ENCODE measurements at regions not wholly inside any gene's neighbourhood (a gene's known extent, or its start where the extent isn't known, plus 50 kb on each side); places are given as distances from the start of the nearest gene placed in this dataset.

DNA sequence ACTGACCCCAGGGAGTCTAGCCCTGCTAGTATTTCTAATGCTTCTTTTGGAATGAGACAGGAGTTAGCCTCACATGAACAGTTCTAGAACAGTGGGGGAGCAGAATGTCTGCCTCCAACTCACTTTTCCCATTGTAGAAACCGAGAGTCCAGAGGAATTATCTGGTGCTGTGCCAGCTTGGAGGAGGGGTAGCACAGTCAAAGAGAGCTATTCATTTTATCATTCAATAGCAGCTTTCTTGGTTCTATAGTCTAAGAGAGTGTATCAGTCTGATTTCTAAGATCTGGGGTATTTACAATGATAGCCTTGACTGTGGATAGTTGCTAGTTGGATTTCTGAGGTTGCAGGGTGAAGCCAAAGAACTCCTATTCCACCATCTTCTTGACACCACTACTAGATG is 448.2 kb downstream of the RFPL4B start:
- Histone ChIP-seq H4K20me1 (ENCODE audit: insufficient read depth) (no peaks in the 10 kb centered on the region), H3K36me3 (replicated peaks in 1 of 2; ENCODE audit: control insufficient read depth in 1 of 2, insufficient read depth in 2 of 2, low read length in 1 of 2) (no peaks in the 10 kb centered on the region), H3K9me2 (no peaks in the 10 kb centered on the region), H3K9ac (no peak overlapping the region), H3K9me3 (peaks cover 18% of the 10 kb centered on the region), H3K27me3 (ENCODE audit: insufficient read depth) (no peaks in the 10 kb centered on the region), H3K79me2 (ENCODE audit: insufficient read depth) (no peaks in the 10 kb centered on the region), H3K4me3 (ENCODE audit: low read depth in 2 of 2, low read length in 1 of 2) (no peak overlapping the region), H2AFZ (ENCODE audit: low read depth) (no peak overlapping the region), H3K27ac (ENCODE audit: low read depth in 2 of 2, low read length in 1 of 2) (no peak overlapping the region), H3K4me1 (ENCODE audit: control insufficient read depth in 1 of 2, insufficient read depth in 2 of 2, low read depth in 1 of 2, low read length in 1 of 2) (no peaks in the 10 kb centered on the region), H3F3A (replicated peaks; ENCODE audit: insufficient read depth) (peaks cover 8% of the 10 kb centered on the region), H3K4me2 (no peak overlapping the region)
- no peak for TF ChIP-seq GABPA (IDR thresholded peaks at IDR 0.05; ENCODE audit: low read depth)
- no peak for TF ChIP-seq MEF2A (IDR thresholded peaks at IDR 0.05; ENCODE audit: borderline replicate concordance, low read depth)
- TF ChIP-seq ELF1 (IDR thresholded peaks at IDR 0.05), result no peak
- no peak for TF ChIP-seq RAD21 (IDR thresholded peaks at IDR 0.05; ENCODE audit: low read length)
- TF ChIP-seq TEAD4 (IDR thresholded peaks at IDR 0.05; ENCODE audit: borderline replicate concordance, insufficient read depth), result no peak
- no peak for TF ChIP-seq SIN3A (IDR thresholded peaks at IDR 0.05; ENCODE audit: borderline replicate concordance, low read depth, low read length)
- no peak for TF ChIP-seq MXI1 (IDR thresholded peaks at IDR 0.05; ENCODE audit: low read depth, low read length)
- no peak for TF ChIP-seq RCOR1 (IDR thresholded peaks at IDR 0.05; ENCODE audit: low read length)
- no peak for TF ChIP-seq GATA2 (CRISPR knock-in tag; IDR thresholded peaks at IDR 0.05)
- no peak for TF ChIP-seq RFX5 (IDR thresholded peaks at IDR 0.05; ENCODE audit: low read length)
- no peak for TF ChIP-seq TAF1 (IDR thresholded peaks at IDR 0.05; ENCODE audit: borderline replicate concordance, low read depth, low read length)
- TF ChIP-seq FOXJ3 (CRISPR knock-in tag; IDR thresholded peaks at IDR 0.05), result no peak
- TF ChIP-seq, protein P1, sequence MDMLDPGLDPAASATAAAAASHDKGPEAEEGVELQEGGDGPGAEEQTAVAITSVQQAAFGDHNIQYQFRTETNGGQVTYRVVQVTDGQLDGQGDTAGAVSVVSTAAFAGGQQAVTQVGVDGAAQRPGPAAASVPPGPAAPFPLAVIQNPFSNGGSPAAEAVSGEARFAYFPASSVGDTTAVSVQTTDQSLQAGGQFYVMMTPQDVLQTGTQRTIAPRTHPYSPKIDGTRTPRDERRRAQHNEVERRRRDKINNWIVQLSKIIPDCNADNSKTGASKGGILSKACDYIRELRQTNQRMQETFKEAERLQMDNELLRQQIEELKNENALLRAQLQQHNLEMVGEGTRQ (IDR thresholded peaks at IDR 0.05; ENCODE audit: borderline replicate concordance, low read depth, low read length), result no peak
- TF ChIP-seq, protein P2, sequence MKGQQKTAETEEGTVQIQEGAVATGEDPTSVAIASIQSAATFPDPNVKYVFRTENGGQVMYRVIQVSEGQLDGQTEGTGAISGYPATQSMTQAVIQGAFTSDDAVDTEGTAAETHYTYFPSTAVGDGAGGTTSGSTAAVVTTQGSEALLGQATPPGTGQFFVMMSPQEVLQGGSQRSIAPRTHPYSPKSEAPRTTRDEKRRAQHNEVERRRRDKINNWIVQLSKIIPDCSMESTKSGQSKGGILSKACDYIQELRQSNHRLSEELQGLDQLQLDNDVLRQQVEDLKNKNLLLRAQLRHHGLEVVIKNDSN (IDR thresholded peaks at IDR 0.05; ENCODE audit: borderline replicate concordance, low read depth), result no peak
- no peak for TF ChIP-seq JUND (IDR thresholded peaks at IDR 0.05)
- TF ChIP-seq, protein P3, sequence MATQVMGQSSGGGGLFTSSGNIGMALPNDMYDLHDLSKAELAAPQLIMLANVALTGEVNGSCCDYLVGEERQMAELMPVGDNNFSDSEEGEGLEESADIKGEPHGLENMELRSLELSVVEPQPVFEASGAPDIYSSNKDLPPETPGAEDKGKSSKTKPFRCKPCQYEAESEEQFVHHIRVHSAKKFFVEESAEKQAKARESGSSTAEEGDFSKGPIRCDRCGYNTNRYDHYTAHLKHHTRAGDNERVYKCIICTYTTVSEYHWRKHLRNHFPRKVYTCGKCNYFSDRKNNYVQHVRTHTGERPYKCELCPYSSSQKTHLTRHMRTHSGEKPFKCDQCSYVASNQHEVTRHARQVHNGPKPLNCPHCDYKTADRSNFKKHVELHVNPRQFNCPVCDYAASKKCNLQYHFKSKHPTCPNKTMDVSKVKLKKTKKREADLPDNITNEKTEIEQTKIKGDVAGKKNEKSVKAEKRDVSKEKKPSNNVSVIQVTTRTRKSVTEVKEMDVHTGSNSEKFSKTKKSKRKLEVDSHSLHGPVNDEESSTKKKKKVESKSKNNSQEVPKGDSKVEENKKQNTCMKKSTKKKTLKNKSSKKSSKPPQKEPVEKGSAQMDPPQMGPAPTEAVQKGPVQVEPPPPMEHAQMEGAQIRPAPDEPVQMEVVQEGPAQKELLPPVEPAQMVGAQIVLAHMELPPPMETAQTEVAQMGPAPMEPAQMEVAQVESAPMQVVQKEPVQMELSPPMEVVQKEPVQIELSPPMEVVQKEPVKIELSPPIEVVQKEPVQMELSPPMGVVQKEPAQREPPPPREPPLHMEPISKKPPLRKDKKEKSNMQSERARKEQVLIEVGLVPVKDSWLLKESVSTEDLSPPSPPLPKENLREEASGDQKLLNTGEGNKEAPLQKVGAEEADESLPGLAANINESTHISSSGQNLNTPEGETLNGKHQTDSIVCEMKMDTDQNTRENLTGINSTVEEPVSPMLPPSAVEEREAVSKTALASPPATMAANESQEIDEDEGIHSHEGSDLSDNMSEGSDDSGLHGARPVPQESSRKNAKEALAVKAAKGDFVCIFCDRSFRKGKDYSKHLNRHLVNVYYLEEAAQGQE (IDR thresholded peaks at IDR 0.05; ENCODE audit: low read depth, low read length), result no peak
- TF ChIP-seq RXRA (IDR thresholded peaks at IDR 0.05; ENCODE audit: borderline replicate concordance, low read depth), result no peak
- ChIA-PET CTCF (no interaction called here), POLR2A (no interaction called here)
- DNase-seq, result no peak
- WGBS (ENCODE audit: low lambda C conversion rate), result 40% methylated on average over 1 of the region's 1 CpG

All from SK-N-SH (cell line).